SJSA1 (cell line): ENCODE measurements at regions not wholly inside any gene's neighbourhood (a gene's known extent, or its start where the extent isn't known, plus 50 kb on each side); places are given as distances from the start of the nearest gene placed in this dataset.
"Not testable (repeated sequence)": the region's sequence is repeated elsewhere in the genome, so short reads cannot be mapped to it uniquely, and the experiment has no call there.

Experiments
- DNase-seq, 2 experiments: peaks; one replicate each; pipeline ENCODE4 v3.0.0-alpha.2; 2015 to 2020; ENCODE audit warnings: low spot score in 2 of 2, low read depth in 1 of 2
- H3K27ac ChIP-seq: fragments of 250-450 bp; sonication (Bioruptor Pico); 2 replicates; pipeline ENCODE4 v1.5.1; 2020; ENCODE audit warnings: mild to moderate bottlenecking, moderate library complexity
- H3K27me3 ChIP-seq: fragments of 250-450 bp; sonication (Bioruptor Pico); replicated peaks from 2 replicates; pipeline ENCODE4 v1.5.1; 2020; ENCODE audit warnings: mild to moderate bottlenecking, moderate library complexity
- H3K36me3 ChIP-seq: fragments of 250-450 bp; sonication (Bioruptor Pico); 2 replicates; pipeline ENCODE4 v1.5.1; 2020; ENCODE audit warnings: mild to moderate bottlenecking
- H3K4me1 ChIP-seq: fragments of 250-450 bp; sonication (Bioruptor Pico); replicated peaks from 2 replicates; pipeline ENCODE4 v1.6.1; 2021; ENCODE audit warnings: mild to moderate bottlenecking
- H3K4me3 ChIP-seq: fragments of 250-450 bp; sonication (Bioruptor Pico); 2 replicates; pipeline ENCODE4 v1.5.1; 2020; ENCODE audit warnings: mild to moderate bottlenecking
- H3K9me3 ChIP-seq: fragments of 250-450 bp; sonication (Bioruptor Pico); replicated peaks from 2 replicates; pipeline ENCODE4 v1.5.1; 2020; ENCODE audit warnings: mild to moderate bottlenecking

DNA sequence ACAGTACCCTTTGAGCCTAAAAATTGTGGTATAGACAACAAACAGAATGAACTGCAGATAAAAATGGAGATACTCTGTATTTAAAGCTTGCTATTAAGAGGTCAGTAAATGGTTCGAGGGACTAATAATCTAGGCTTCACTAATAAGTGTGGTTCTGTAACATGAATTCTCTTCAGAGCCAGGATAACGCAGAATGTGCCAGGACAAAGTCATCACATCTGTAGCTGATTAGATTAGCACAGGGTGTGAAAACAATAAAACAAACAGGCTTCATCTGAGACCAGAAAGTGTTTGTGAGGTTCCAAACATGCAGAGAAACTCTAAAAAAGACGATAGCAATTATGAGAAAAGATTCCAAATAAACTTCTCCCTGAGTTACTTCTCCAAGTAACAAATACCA lies 89.1 kb upstream of the LUZP2 start:
- no peak for DNase-seq
- Histone ChIP-seq H3K27me3 (no peaks in the 10 kb centered on the region), H3K27ac (no peak overlapping the region), H3K4me1 (no peaks in the 10 kb centered on the region), H3K9me3 (0 out of 2 replicates have a peak, but pooled peaks cover 3% of the 10 kb centered on the region), H3K36me3 (no peaks in the 10 kb centered on the region), H3K4me3 (no peak overlapping the region)

DNA sequence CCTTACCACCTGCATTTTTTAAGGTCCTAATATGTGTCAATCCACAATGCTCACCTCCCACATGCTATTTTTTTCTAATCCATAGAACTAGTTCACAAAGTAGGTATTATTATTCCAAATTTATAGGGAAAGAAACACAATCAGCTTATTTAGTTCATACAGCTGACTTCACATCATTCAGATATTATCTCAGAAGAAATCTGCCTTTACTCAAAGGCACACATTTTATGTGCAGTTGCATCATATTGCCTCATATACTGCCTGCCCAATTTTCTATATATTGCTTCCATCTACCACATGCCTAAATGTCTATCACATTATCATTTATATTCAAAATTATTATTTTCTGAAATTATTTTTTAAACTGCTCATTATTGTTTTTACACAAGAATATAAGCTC lies 88.7 kb upstream of the LUZP2 start:
- no peak for DNase-seq

DNA sequence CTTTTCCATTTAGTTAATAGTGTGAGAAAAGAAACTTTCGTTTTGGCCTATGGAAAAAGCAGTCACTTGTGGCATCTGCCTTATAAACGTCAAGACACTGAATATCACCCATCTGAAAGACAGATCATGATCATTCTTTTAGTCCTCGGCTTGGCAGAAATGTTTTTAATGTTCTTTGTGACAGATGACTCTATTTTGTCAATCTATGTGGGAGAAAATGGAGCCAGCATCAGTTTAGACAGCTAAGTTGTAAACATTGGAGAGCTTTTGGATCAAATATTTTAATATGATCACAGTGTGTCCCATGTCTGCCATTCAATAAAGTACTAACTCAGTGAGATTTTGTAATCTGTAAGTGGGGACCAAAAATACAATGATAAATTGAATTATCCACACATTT lies 85.1 kb upstream of the LUZP2 start:
- no peaks in the 10 kb centered on the region for H3K27me3 ChIP-seq
- 0 out of 2 replicates have a peak, but pooled peaks cover 3% of the 10 kb centered on the region for H3K9me3 ChIP-seq
- no peak overlapping the region for H3K4me3 ChIP-seq
- no peaks in the 10 kb centered on the region for H3K36me3 ChIP-seq
- no peak for DNase-seq
- no peaks in the 10 kb centered on the region for H3K4me1 ChIP-seq
- no peak overlapping the region for H3K27ac ChIP-seq

More for the DNA sequence above, 88.7 kb upstream of the LUZP2 start:
- Histone ChIP-seq H3K27me3 (no peaks in the 10 kb centered on the region), H3K27ac (no peak overlapping the region), H3K4me1 (no peaks in the 10 kb centered on the region), H3K4me3 (no peak overlapping the region), H3K9me3 (0 out of 2 replicates have a peak, but pooled peaks cover 3% of the 10 kb centered on the region), H3K36me3 (no peaks in the 10 kb centered on the region)

DNA sequence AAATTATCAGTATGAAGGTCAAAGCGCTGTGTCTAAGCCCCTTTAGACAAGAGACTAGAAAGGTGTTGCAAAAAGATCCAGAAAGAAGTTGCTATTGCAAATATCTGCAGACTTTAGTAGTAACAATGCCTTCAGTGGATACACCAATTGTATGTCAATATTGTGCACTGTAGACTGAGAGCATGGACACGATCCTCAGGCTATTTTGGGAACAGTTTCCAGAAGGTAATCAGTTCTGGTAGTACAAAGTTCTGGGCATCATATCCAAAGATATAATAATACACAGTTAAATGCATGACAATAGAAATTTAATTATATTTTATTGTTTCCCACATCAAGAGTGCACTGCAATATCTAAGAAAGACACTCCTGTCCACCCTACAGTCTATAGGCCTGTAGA lies 84.1 kb upstream of the LUZP2 start:
- no peak for DNase-seq
- H3K9me3 ChIP-seq = 0 out of 2 replicates have a peak, but pooled peaks cover 3% of the 10 kb centered on the region
- no peaks in the 10 kb centered on the region for H3K36me3 ChIP-seq
- H3K27ac ChIP-seq = no peak overlapping the region
- no peaks in the 10 kb centered on the region for H3K4me1 ChIP-seq
- no peak overlapping the region for H3K4me3 ChIP-seq
- H3K27me3 ChIP-seq = no peaks in the 10 kb centered on the region

DNA sequence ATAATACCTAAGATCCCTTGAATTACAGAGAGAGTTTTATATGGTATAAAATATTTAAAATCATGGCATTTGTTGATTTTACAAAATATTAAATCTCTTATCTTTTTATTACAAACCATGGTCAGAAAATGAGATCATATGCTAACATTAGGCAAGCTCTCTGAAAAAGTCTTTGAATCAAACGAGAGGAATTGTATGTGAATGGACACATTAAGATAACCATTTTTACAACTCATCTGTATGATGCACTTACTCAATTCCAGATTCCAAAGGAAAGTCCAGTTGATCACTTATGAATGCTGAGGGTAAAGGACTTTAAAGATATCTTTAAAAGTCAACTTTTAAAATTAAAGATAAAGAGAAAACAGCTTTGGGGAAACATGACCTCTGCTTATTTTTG lies 83.5 kb upstream of the LUZP2 start:
- no peak overlapping the region for H3K4me3 ChIP-seq
- no peaks in the 10 kb centered on the region for H3K4me1 ChIP-seq
- no peaks in the 10 kb centered on the region for H3K36me3 ChIP-seq
- H3K9me3 ChIP-seq = 0 out of 2 replicates have a peak, but pooled peaks cover 3% of the 10 kb centered on the region
- no peak overlapping the region for H3K27ac ChIP-seq
- no peak for DNase-seq
- H3K27me3 ChIP-seq = no peaks in the 10 kb centered on the region

DNA sequence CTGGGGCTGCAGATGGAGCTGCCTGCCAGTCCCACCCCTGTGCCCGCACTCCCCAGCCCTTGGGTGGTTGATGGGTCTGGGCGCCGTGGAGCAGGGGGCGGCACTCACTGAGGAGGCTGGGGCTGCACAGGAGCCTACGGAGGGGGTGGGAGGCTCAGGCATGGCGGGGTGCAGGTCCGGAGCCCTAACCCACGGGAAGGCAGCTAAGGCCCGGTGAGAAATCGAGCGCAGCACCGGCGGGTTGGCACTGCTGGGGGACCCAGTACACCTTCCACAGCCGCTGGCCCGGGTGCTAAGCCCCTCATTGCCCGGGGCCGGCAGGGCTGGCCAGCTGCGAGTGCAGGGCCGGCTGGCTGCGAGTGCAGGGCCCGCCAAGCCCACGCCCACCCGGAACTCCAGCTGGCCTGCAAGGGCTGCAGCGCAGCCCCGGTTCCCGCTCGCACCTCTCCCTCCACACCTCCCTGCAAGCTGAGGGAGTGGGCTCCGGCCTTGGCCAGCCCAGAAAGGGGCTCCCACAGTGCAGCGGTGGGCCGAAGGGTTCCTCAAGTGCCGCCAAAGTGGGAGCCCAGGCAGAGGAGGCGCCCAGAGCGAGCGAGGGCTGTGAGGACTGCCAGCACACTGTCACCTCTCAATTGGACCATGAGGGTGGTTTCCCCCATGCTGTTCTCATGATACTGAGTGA lies 80.8 kb upstream of the LUZP2 start:
- H3K27me3 ChIP-seq, H3K36me3 ChIP-seq, H3K27ac ChIP-seq, H3K9me3 ChIP-seq, DNase-seq, H3K4me3 ChIP-seq, H3K4me1 ChIP-seq: not testable (repeated sequence)

DNA sequence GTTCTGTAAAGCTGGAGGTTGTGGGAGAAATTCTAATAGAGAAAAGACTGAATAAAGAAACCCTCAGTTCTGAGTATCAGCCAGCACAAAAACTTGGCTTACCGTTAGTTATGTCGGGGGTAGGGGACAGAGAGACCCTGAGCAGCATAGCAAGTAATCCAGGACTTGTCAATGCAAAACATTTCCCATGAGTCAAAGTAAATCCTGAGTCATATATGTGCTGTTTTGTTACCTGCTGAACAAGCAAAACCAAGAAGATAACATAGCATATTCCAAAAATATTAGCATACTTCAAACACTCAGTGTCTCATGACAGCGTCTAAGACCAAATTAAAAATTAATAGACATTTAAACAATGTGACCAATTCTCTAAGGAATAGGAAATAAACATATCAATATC lies 75.1 kb upstream of the LUZP2 start:
- H3K36me3 ChIP-seq = no peaks in the 10 kb centered on the region
- no peak for DNase-seq
- no peaks in the 10 kb centered on the region for H3K27me3 ChIP-seq
- no peaks in the 10 kb centered on the region for H3K4me1 ChIP-seq
- no peaks in the 10 kb centered on the region for H3K9me3 ChIP-seq
- H3K27ac ChIP-seq = no peak overlapping the region
- H3K4me3 ChIP-seq = no peak overlapping the region

DNA sequence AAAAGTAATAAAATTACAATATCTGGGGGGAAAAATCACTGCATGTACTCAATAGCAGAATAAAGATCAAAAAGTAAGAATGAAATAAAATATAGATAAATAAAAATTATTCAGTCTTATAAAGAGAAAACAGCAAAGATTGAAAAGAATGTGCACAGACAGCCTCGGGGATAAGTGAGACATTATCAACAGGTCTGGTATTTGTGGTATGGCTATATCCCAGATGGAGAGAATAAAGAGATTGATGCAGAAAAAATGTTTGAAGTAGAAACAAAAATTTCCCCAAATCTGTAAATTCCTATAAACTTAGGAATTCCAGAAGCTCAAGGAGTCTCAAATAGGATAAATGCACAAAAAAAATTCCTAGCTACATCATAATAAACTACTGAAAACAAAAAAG lies 74.5 kb upstream of the LUZP2 start:
- H3K36me3 ChIP-seq = no peaks in the 10 kb centered on the region
- H3K27ac ChIP-seq = no peak overlapping the region
- DNase-seq = peak in 1 of 2 experiments; percentile 0
- H3K27me3 ChIP-seq = no peaks in the 10 kb centered on the region
- no peaks in the 10 kb centered on the region for H3K9me3 ChIP-seq
- no peak overlapping the region for H3K4me3 ChIP-seq
- H3K4me1 ChIP-seq = no peaks in the 10 kb centered on the region

DNA sequence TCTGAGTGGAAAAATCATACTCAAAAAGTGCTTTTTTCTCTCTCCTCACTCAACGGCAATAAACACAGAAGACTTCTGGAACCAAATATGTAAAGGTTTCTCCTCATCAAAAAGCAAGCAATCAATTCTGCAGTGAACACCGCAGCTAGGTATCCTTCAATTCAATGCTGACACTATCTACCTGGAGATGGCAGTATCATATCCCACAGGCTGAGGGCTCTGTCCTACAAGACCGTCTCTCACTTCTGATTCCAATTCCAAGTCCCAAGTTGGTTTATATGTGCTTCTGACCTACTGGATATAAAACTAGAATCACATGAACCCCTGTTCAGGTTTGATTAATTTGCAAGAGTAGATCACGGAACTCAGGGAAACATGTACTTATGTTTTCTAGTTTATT lies 59.7 kb upstream of the LUZP2 start:
- Histone ChIP-seq H3K4me1 (no peaks in the 10 kb centered on the region), H3K27me3 (no peaks in the 10 kb centered on the region), H3K27ac (no peak overlapping the region), H3K9me3 (no peaks in the 10 kb centered on the region), H3K36me3 (no peaks in the 10 kb centered on the region), H3K4me3 (no peak overlapping the region)
- no peak for DNase-seq
